ENCODE measurements at regions not wholly inside any gene's neighbourhood (a gene's known extent, or its start where the extent isn't known, plus 50 kb on each side); places are given as distances from the start of the nearest gene placed in this dataset.

- no peaks in the 10 kb centered on the region for H3K36me3 ChIP-seq
- no peaks in the 10 kb centered on the region for H3K27me3 ChIP-seq
- H3K4me1 ChIP-seq, result no peaks in the 10 kb centered on the region
- TF ChIP-seq CTCF (IDR thresholded peaks at IDR 0.05), result peak in 1 of 2 donors; percentile 56
- H3K9me3 ChIP-seq, result no peaks in the 10 kb centered on the region
- DNase-seq (ENCODE audit: low spot score), result no peak
- H3K27ac ChIP-seq, result no peak overlapping the region
- H3K4me3 ChIP-seq, result no peak overlapping the region
Observed at GRCh38 chr5:158013939-158014338, 155.0 kb upstream of the CLINT1 start.

GRCh38 chr5:158013303-158013702 lies 154.4 kb upstream of the CLINT1 start:
- Histone ChIP-seq H3K4me1 (no peaks in the 10 kb centered on the region), H3K36me3 (no peaks in the 10 kb centered on the region), H3K4me3 (no peak overlapping the region), H3K27me3 (no peaks in the 10 kb centered on the region), H3K9me3 (no peaks in the 10 kb centered on the region), H3K27ac (no peak overlapping the region)
- no peak for TF ChIP-seq CTCF (IDR thresholded peaks at IDR 0.05)
- DNase-seq (ENCODE audit: low spot score), result no peak

- no peaks in the 10 kb centered on the region for H3K36me3 ChIP-seq
- H3K27me3 ChIP-seq, result no peaks in the 10 kb centered on the region
- no peak for TF ChIP-seq CTCF (IDR thresholded peaks at IDR 0.05)
- no peaks in the 10 kb centered on the region for H3K4me1 ChIP-seq
- DNase-seq (ENCODE audit: low spot score), result no peak
- H3K9me3 ChIP-seq, result no peaks in the 10 kb centered on the region
- no peak overlapping the region for H3K27ac ChIP-seq
- no peak overlapping the region for H3K4me3 ChIP-seq
Observed at GRCh38 chr5:158011422-158011821, 152.5 kb upstream of the CLINT1 start.

- Histone ChIP-seq H3K9me3 (peaks cover 0 to 3% of the 10 kb centered on the region in 2 donors), H3K36me3 (no peaks in the 10 kb centered on the region), H3K4me3 (no peak overlapping the region), H3K27me3 (no peaks in the 10 kb centered on the region), H3K27ac (no peak overlapping the region), H3K4me1 (no peaks in the 10 kb centered on the region)
- no peak for DNase-seq (ENCODE audit: low spot score)
- no peak for TF ChIP-seq CTCF (IDR thresholded peaks at IDR 0.05)
Observed at GRCh38 chr5:158010831-158011230, 151.9 kb upstream of the CLINT1 start.

GRCh38 chr5:158007336-158007735 lies 148.4 kb upstream of the CLINT1 start:
- no peak for TF ChIP-seq CTCF (IDR thresholded peaks at IDR 0.05)
- no peak overlapping the region for H3K27ac ChIP-seq
- H3K4me1 ChIP-seq, result no peaks in the 10 kb centered on the region
- H3K9me3 ChIP-seq, result peaks cover 0 to 3% of the 10 kb centered on the region in 2 donors
- no peak overlapping the region for H3K4me3 ChIP-seq
- DNase-seq (ENCODE audit: low spot score), result no peak
- no peaks in the 10 kb centered on the region for H3K27me3 ChIP-seq
- no peaks in the 10 kb centered on the region for H3K36me3 ChIP-seq

GRCh38 chr5:157999696-158000095 lies 140.8 kb upstream of the CLINT1 start:
- TF ChIP-seq CTCF (IDR thresholded peaks at IDR 0.05), result no peak
- DNase-seq (ENCODE audit: low spot score), result no peak

More at GRCh38 chr5:157999696-158000095, 140.8 kb upstream of the CLINT1 start:
- H3K27me3 ChIP-seq, result no peaks in the 10 kb centered on the region
- peaks cover 0 to 1% of the 10 kb centered on the region in 2 donors for H3K4me1 ChIP-seq
- no peaks in the 10 kb centered on the region for H3K9me3 ChIP-seq
- no peak overlapping the region for H3K27ac ChIP-seq
- H3K36me3 ChIP-seq, result no peaks in the 10 kb centered on the region
- no peak overlapping the region for H3K4me3 ChIP-seq
